ENCODE measurements at regions not wholly inside any gene's neighbourhood (a gene's known extent, or its start where the extent isn't known, plus 50 kb on each side); places are given as distances from the start of the nearest gene placed in this dataset.
"Not testable (repeated sequence)": the region's sequence is repeated elsewhere in the genome, so short reads cannot be mapped to it uniquely, and the experiment has no call there.

DNA sequence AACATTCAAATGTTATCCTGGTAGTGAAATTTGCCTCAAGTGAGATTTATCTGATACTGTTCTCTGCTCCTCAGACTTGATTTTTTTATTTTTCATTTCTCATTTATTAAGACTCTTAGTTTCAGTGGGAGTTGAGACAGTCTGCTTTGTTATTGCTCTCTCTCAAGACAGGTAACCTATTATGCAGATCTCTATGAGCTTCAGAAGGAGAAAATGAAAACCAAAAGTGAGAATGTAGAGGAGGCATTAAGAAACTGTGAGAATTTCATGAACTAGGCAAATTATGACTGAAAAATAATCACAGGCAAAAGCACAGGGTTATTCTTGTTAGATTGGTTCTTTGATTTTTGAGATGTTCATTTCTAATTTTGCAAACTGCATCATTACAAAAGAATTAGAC is 290.0 kb upstream of the CHORDC1 start:
- Histone ChIP-seq H3K4me3 (ENCODE audit: low read depth, low read length) (no peak overlapping the region), H3K27me3 (ENCODE audit: insufficient read depth, low read length) (no peaks in the 10 kb centered on the region), H3K36me3 (ENCODE audit: insufficient read depth, low read length) (no peaks in the 10 kb centered on the region), H2AFZ (ENCODE audit: low read length, unreplicated experiment) (no peak overlapping the region), H3K79me2 (ENCODE audit: control insufficient read depth, insufficient read depth, low read length, unreplicated experiment) (no peaks in the 10 kb centered on the region), H3K27ac (ENCODE audit: low read depth, low read length) (no peak overlapping the region), H3K4me1 (ENCODE audit: control insufficient read depth, insufficient read depth, low read length, unreplicated experiment) (no peaks in the 10 kb centered on the region)

- no peak overlapping the region for H3K27ac ChIP-seq (ENCODE audit: low read depth, low read length)
These were observed 288.0 kb upstream of the CHORDC1 start for GRCh38 chr11:90510839-90511238.

DNA sequence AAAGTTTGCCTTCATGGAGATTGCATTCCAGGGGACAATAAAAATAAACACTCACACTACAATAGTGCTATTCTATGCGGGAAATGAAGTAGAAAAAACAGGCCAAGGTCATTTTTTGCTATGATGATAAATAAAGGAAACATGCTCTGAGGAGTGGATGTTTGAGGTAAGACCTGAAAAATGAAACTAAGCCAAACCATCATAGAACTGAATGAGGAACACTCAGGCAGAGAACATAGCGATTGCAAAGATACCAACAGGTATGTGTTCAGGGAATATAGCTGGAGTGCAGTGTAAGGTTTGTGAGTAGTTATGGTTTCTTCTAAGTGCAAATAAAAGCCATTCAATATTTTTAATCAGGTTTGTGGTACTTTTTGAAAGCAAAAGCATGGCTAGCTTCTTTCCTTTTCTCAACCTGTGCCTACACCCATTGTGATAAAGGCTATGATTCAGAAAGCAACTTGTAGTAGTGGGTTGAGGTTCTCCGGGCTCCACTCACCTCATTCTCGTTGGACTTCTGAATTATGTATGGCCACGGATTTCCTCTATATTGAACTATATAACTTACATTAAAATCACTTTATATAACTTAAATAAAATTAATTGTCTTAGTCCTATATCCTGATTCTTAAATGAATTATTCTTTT is 278.2 kb upstream of the CHORDC1 start:
- Histone ChIP-seq H3K4me1 (ENCODE audit: control insufficient read depth, insufficient read depth, low read length, unreplicated experiment) (no peaks in the 10 kb centered on the region), H3K27me3 (ENCODE audit: insufficient read depth, low read length) (no peaks in the 10 kb centered on the region), H3K36me3 (ENCODE audit: insufficient read depth, low read length) (no peaks in the 10 kb centered on the region), H2AFZ (ENCODE audit: low read length, unreplicated experiment) (no peak overlapping the region), H3K4me3 (ENCODE audit: low read depth, low read length) (no peak overlapping the region), H3K79me2 (ENCODE audit: control insufficient read depth, insufficient read depth, low read length, unreplicated experiment) (no peaks in the 10 kb centered on the region), H3K27ac (ENCODE audit: low read depth, low read length) (no peak overlapping the region)

More at GRCh38 chr11:90510839-90511238, 288.0 kb upstream of the CHORDC1 start:
- no peak overlapping the region for H2AFZ ChIP-seq (ENCODE audit: low read length, unreplicated experiment)
- H3K27me3 ChIP-seq (ENCODE audit: insufficient read depth, low read length): no peaks in the 10 kb centered on the region
- H3K79me2 ChIP-seq (ENCODE audit: control insufficient read depth, insufficient read depth, low read length, unreplicated experiment): no peaks in the 10 kb centered on the region
- H3K4me1 ChIP-seq (ENCODE audit: control insufficient read depth, insufficient read depth, low read length, unreplicated experiment): no peaks in the 10 kb centered on the region
- no peaks in the 10 kb centered on the region for H3K36me3 ChIP-seq (ENCODE audit: insufficient read depth, low read length)
- H3K4me3 ChIP-seq (ENCODE audit: low read depth, low read length): no peak overlapping the region

GRCh38 chr11:90496722-90497121 is 273.9 kb upstream of the CHORDC1 start:
- no peak overlapping the region for H2AFZ ChIP-seq (ENCODE audit: low read length, unreplicated experiment)
- H3K36me3 ChIP-seq (ENCODE audit: insufficient read depth, low read length): no peaks in the 10 kb centered on the region
- no peak overlapping the region for H3K27ac ChIP-seq (ENCODE audit: low read depth, low read length)
- no peaks in the 10 kb centered on the region for H3K27me3 ChIP-seq (ENCODE audit: insufficient read depth, low read length)
- H3K79me2 ChIP-seq (ENCODE audit: control insufficient read depth, insufficient read depth, low read length, unreplicated experiment): no peaks in the 10 kb centered on the region
- H3K4me3 ChIP-seq (ENCODE audit: low read depth, low read length): no peak overlapping the region
- no peaks in the 10 kb centered on the region for H3K4me1 ChIP-seq (ENCODE audit: control insufficient read depth, insufficient read depth, low read length, unreplicated experiment)

GRCh38 chr11:90493379-90493778 is 270.5 kb upstream of the CHORDC1 start:
- H3K79me2 ChIP-seq (ENCODE audit: control insufficient read depth, insufficient read depth, low read length, unreplicated experiment): no peaks in the 10 kb centered on the region
- H3K27ac ChIP-seq (ENCODE audit: low read depth, low read length): no peak overlapping the region
- H2AFZ ChIP-seq (ENCODE audit: low read length, unreplicated experiment): no peak overlapping the region
- no peaks in the 10 kb centered on the region for H3K36me3 ChIP-seq (ENCODE audit: insufficient read depth, low read length)
- no peaks in the 10 kb centered on the region for H3K27me3 ChIP-seq (ENCODE audit: insufficient read depth, low read length)
- H3K4me1 ChIP-seq (ENCODE audit: control insufficient read depth, insufficient read depth, low read length, unreplicated experiment): no peaks in the 10 kb centered on the region
- no peak overlapping the region for H3K4me3 ChIP-seq (ENCODE audit: low read depth, low read length)

- no peak overlapping the region for H2AFZ ChIP-seq (ENCODE audit: low read length, unreplicated experiment)
- H3K79me2 ChIP-seq (ENCODE audit: control insufficient read depth, insufficient read depth, low read length, unreplicated experiment): no peaks in the 10 kb centered on the region
- H3K4me1 ChIP-seq (ENCODE audit: control insufficient read depth, insufficient read depth, low read length, unreplicated experiment): no peaks in the 10 kb centered on the region
- no peaks in the 10 kb centered on the region for H3K27me3 ChIP-seq (ENCODE audit: insufficient read depth, low read length)
- no peak overlapping the region for H3K4me3 ChIP-seq (ENCODE audit: low read depth, low read length)
- no peaks in the 10 kb centered on the region for H3K36me3 ChIP-seq (ENCODE audit: insufficient read depth, low read length)
- H3K27ac ChIP-seq (ENCODE audit: low read depth, low read length): no peak overlapping the region
These were observed 268.6 kb upstream of the CHORDC1 start for GRCh38 chr11:90491466-90491865.

DNA sequence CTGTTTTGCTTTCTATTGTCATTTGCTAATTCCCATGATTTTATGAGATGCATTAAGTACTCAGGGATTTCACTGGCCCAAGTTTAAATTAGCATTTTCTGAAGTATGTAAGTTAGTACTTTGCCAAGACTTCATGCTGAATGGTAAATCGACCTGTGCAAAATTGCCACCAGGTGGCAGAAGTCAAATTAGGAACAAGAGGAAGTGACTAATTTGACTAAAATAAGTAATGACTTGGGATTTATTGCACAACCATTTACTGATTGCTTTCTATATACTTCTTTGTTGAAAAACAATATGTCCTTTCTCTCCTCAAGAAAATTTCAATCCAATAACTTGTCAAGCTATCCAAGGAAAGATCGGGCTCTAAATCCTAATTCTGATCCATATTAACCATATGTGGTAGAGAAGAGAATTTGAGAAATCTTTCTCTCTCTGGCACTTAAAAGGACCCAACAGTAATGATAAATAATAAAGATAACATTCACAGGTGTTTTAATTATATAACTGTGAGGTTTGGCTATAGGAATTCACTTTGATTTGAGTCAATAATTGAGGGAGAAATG is 253.7 kb upstream of the CHORDC1 start:
- H3K4me3 ChIP-seq (ENCODE audit: low read depth, low read length): no peak overlapping the region
- H3K36me3 ChIP-seq (ENCODE audit: insufficient read depth, low read length): no peaks in the 10 kb centered on the region
- no peaks in the 10 kb centered on the region for H3K4me1 ChIP-seq (ENCODE audit: control insufficient read depth, insufficient read depth, low read length, unreplicated experiment)
- no peak overlapping the region for H2AFZ ChIP-seq (ENCODE audit: low read length, unreplicated experiment)
- H3K27me3 ChIP-seq (ENCODE audit: insufficient read depth, low read length): no peaks in the 10 kb centered on the region
- no peak overlapping the region for H3K27ac ChIP-seq (ENCODE audit: low read depth, low read length)
- no peaks in the 10 kb centered on the region for H3K79me2 ChIP-seq (ENCODE audit: control insufficient read depth, insufficient read depth, low read length, unreplicated experiment)

- H2AFZ ChIP-seq (ENCODE audit: low read length, unreplicated experiment): no peak overlapping the region
- no peak overlapping the region for H3K4me3 ChIP-seq (ENCODE audit: low read depth, low read length)
- H3K27ac ChIP-seq (ENCODE audit: low read depth, low read length): no peak overlapping the region
- H3K36me3 ChIP-seq (ENCODE audit: insufficient read depth, low read length): no peaks in the 10 kb centered on the region
- H3K79me2 ChIP-seq (ENCODE audit: control insufficient read depth, insufficient read depth, low read length, unreplicated experiment): no peaks in the 10 kb centered on the region
- no peaks in the 10 kb centered on the region for H3K4me1 ChIP-seq (ENCODE audit: control insufficient read depth, insufficient read depth, low read length, unreplicated experiment)
- no peaks in the 10 kb centered on the region for H3K27me3 ChIP-seq (ENCODE audit: insufficient read depth, low read length)
These were observed 246.1 kb upstream of the CHORDC1 start for GRCh38 chr11:90468923-90469322.

GRCh38 chr11:90465553-90465952 is 242.7 kb upstream of the CHORDC1 start:
- Histone ChIP-seq H2AFZ (ENCODE audit: low read length, unreplicated experiment) (no peak overlapping the region), H3K79me2 (ENCODE audit: control insufficient read depth, insufficient read depth, low read length, unreplicated experiment) (no peaks in the 10 kb centered on the region), H3K4me1 (ENCODE audit: control insufficient read depth, insufficient read depth, low read length, unreplicated experiment) (no peaks in the 10 kb centered on the region)

GRCh38 chr11:90455347-90455920 is 232.6 kb upstream of the CHORDC1 start:
- not testable (repeated sequence) for H3K27ac ChIP-seq (ENCODE audit: low read depth, low read length); H3K79me2 ChIP-seq (ENCODE audit: control insufficient read depth, insufficient read depth, low read length, unreplicated experiment); H3K36me3 ChIP-seq (ENCODE audit: insufficient read depth, low read length); H3K27me3 ChIP-seq (ENCODE audit: insufficient read depth, low read length); H3K4me1 ChIP-seq (ENCODE audit: control insufficient read depth, insufficient read depth, low read length, unreplicated experiment); H3K4me3 ChIP-seq (ENCODE audit: low read depth, low read length); H2AFZ ChIP-seq (ENCODE audit: low read length, unreplicated experiment)

More at GRCh38 chr11:90465553-90465952, 242.7 kb upstream of the CHORDC1 start:
- no peaks in the 10 kb centered on the region for H3K36me3 ChIP-seq (ENCODE audit: insufficient read depth, low read length)
- no peak overlapping the region for H3K27ac ChIP-seq (ENCODE audit: low read depth, low read length)
- H3K27me3 ChIP-seq (ENCODE audit: insufficient read depth, low read length): no peaks in the 10 kb centered on the region
- no peak overlapping the region for H3K4me3 ChIP-seq (ENCODE audit: low read depth, low read length)

DNA sequence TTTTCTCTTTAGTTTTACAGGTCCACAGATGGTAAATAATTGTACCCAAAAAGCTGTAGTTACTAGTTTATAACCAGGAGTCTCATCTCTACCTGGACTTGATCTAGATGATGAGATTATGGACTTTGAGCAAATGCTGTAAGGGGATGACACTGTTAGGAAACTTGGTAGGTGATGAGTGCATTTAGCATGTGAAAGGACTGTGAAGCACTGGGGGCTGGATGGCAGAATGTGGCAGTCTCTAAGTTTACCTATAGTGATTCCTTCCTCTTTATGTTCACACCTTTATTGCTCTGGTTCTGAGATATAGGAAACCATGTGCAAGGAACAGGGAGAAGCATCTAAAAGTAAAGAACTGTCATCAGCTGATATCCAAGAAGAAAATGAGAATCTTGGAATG is 230.7 kb upstream of the CHORDC1 start:
- H2AFZ ChIP-seq (ENCODE audit: low read length, unreplicated experiment): no peak overlapping the region
- no peaks in the 10 kb centered on the region for H3K79me2 ChIP-seq (ENCODE audit: control insufficient read depth, insufficient read depth, low read length, unreplicated experiment)
- H3K4me1 ChIP-seq (ENCODE audit: control insufficient read depth, insufficient read depth, low read length, unreplicated experiment): no peaks in the 10 kb centered on the region
- H3K27ac ChIP-seq (ENCODE audit: low read depth, low read length): no peak overlapping the region
- H3K27me3 ChIP-seq (ENCODE audit: insufficient read depth, low read length): no peaks in the 10 kb centered on the region
- H3K36me3 ChIP-seq (ENCODE audit: insufficient read depth, low read length): no peaks in the 10 kb centered on the region
- no peak overlapping the region for H3K4me3 ChIP-seq (ENCODE audit: low read depth, low read length)

Measured in ACC112 (cell line).